GM12864 (cell line): ENCODE measurements at regions not wholly inside any gene's neighbourhood (a gene's known extent, or its start where the extent isn't known, plus 50 kb on each side); places are given as distances from the start of the nearest gene placed in this dataset.

Experiments
- DNase-seq: peaks from one replicate; pipeline ENCODE4 v3.0.0-alpha.2; 2011; ENCODE audit warnings: low read depth
- H3K4me3 ChIP-seq: 2 replicates; pipeline ENCODE4 v1.5.1; 2011; ENCODE audit warnings: mild to moderate bottlenecking, low read depth, low read length, control low read depth
- TF ChIP-seq, protein P1 (sequence below): IDR thresholded peaks from 2 replicates; pipeline ENCODE4 v1.5.1; 2011; ENCODE audit warnings: low read depth, mild to moderate bottlenecking, moderate library complexity, low read length, control low read depth, inconsistent platforms; ENCODE audit errors: missing control alignments

DNA sequence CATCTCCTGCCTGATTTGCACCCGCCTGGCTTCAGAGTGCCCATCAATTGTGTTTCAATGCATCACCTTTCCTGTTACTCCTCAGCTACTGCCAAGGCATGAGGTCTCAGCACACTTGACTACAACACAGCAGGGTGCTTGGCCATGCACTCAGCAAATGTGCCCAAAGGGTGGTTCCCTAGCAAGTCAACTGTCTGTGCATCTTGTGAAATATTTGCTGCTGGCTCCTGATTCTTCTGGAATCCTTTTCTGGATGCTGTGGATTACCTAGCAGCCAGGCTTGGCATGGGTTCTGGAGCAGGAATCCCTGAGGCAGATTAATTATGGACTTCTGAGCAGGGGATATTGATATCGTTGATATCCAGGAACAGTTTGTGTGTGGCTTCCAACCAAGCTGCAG, 662.6 kb upstream of the MGMT start:
- no peak for DNase-seq
- TF ChIP-seq, protein P1, sequence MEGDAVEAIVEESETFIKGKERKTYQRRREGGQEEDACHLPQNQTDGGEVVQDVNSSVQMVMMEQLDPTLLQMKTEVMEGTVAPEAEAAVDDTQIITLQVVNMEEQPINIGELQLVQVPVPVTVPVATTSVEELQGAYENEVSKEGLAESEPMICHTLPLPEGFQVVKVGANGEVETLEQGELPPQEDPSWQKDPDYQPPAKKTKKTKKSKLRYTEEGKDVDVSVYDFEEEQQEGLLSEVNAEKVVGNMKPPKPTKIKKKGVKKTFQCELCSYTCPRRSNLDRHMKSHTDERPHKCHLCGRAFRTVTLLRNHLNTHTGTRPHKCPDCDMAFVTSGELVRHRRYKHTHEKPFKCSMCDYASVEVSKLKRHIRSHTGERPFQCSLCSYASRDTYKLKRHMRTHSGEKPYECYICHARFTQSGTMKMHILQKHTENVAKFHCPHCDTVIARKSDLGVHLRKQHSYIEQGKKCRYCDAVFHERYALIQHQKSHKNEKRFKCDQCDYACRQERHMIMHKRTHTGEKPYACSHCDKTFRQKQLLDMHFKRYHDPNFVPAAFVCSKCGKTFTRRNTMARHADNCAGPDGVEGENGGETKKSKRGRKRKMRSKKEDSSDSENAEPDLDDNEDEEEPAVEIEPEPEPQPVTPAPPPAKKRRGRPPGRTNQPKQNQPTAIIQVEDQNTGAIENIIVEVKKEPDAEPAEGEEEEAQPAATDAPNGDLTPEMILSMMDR = no peak
- no peak overlapping the region for H3K4me3 ChIP-seq

DNA sequence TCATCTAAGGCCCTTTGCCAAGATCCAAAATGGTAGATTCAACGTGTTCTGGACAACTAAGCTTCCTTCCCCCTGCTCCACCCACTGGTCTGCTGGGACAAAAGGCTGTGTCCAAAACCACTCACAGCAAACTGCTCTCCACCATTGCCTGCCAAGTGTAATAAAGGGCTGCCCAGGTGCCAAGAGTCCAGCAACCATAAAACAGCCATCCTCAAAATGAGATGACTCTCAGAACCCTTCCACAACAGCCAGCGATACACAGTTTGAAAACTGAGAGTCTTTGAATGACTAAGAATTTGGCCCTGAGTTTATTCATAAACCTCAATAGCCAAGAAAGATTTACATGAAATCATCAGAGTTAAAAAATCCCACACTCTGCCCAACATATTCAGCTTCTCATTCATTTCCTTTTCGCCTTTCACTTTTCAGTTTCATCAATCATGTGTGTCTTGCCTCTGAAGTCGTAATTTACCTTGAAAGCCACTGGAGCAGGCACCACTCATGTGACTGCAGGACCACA, 658.1 kb upstream of the MGMT start:
- DNase-seq = no peak
- no peak overlapping the region for H3K4me3 ChIP-seq
- TF ChIP-seq, protein P1 = no peak

DNA sequence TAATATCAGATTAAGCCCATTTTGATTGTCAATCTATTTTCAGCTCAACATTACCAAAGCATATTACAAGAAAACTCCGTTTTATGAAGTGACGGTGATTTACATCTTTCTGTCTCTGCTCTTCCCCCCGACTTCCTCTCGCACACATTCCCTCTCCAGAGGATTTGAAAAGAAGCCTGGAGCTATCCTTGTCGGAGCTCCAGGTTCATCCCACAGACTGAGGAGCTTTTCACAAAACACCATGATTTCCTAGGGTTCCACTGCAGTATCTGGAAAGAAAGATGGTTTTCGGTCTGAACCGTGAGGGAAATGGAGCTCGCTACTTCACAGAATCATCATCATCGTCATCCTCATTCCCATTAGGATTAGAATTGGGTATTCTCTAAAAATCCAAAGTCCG, 655.5 kb upstream of the MGMT start:
- no peak for DNase-seq
- H3K4me3 ChIP-seq = no peak overlapping the region

DNA sequence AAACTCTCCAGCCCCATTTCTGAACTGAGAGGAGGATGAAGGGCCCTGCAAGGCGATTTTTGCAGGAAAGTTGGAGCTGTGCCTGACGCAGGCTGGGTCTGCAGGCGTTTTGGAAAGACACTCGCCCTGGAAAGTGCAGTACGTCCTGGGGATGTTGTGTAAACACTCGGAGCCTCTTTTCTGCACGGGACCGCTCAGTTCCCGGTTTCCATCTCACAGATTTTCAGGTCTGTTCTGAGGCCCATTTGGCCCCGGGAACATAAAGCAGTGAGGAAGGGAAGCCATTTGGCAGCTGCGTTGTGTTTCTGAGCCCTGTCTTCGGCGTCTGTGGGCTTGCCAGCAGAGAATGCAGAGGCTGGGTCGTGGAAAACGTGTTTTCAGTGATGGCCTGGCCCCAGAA, 655.0 kb upstream of the MGMT start:
- no peak overlapping the region for H3K4me3 ChIP-seq
- DNase-seq = no peak
- TF ChIP-seq, protein P1 = no peak

More for the DNA sequence above, 655.5 kb upstream of the MGMT start:
- TF ChIP-seq, protein P1 = no peak

DNA sequence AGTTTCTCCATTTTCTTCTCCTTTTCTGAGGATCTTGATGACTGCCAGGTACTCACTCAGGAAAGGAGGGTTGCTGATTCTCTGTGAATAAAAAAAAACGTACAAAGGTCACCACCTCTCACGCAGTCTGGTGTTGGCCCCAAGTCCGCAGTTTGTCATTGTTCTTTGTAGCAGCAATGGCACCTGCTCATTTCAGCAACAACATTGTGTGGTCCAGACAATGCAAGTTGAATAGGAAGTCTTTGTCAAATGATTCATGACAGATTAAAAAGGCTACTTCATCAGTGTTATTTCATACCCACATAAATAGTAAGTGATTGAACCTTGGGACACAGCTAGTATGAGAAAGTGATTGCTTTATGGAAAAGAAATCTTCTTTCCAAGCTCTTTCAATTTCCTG, 653.5 kb upstream of the MGMT start:
- H3K4me3 ChIP-seq = no peak overlapping the region
- no peak for DNase-seq
- TF ChIP-seq, protein P1 = no peak

DNA sequence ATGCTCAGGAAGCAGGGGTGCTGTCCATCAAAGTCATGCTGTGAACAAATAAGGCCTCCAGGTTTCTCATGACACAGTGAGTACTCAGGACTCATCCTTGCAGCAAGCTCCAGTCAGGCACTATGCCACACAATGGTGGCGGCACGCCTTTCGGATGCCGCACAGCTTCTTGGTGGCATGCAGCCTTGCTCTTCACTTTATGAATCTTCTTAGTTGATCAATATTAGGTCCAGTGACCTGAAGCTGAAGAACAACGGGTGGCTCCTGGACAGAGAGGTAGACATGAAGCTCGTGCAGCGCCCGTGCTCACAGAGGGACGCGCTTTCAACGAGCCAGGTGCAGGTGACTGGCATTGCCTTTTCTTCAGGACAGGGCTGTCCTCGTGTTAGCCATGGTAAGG, 653.0 kb upstream of the MGMT start:
- TF ChIP-seq, protein P1 = no peak
- no peak overlapping the region for H3K4me3 ChIP-seq
- DNase-seq = no peak

DNA sequence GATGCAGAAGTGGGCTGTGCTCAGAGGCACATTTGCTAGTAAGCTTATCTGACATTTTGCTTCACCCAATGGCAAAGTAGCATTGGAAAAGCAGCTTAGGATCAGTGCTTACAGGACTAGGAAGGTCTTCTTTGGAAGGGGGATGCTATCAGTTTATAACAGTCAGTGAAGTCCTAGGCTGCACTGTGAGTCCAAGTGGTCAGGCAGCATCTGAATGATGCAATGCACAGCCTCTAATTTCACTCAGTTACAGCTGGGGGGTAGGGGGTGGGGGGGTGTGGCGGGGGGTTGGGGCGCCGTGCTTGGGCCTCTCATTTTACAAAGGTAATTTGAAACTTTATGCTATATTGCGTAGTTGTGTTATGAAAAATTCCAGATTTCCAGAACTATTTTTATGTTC, 652.3 kb upstream of the MGMT start:
- no peak for DNase-seq
- TF ChIP-seq, protein P1 = no peak
- H3K4me3 ChIP-seq = no peak overlapping the region
